Osteocyte (in vitro differentiated cells): ENCODE measurements at regions not wholly inside any gene's neighbourhood (a gene's known extent, or its start where the extent isn't known, plus 50 kb on each side); places are given as distances from the start of the nearest gene placed in this dataset.

ENCODE experiments used
- DNase-seq: peaks from one replicate; pipeline ENCODE4 v3.0.0; 2021; ENCODE audit warnings: mixed read lengths; ENCODE audit not compliant: unreplicated experiment; ENCODE audit errors: extremely low spot score
- H3K27ac Mint-ChIP-seq: one replicate; pipeline ENCODE4 v1.8.0; 2021; ENCODE audit warnings: mild to moderate bottlenecking, mixed read lengths; ENCODE audit not compliant: unreplicated experiment
- H3K27me3 Mint-ChIP-seq: one replicate; pipeline ENCODE4 v1.8.0; 2021; ENCODE audit warnings: mixed read lengths; ENCODE audit not compliant: unreplicated experiment
- H3K36me3 Mint-ChIP-seq: one replicate; pipeline ENCODE4 v1.8.0; 2021; ENCODE audit warnings: mixed read lengths; ENCODE audit not compliant: unreplicated experiment
- H3K4me1 Mint-ChIP-seq: one replicate; pipeline ENCODE4 v1.8.0; 2021; ENCODE audit warnings: mixed read lengths; ENCODE audit not compliant: unreplicated experiment
- H3K4me3 Mint-ChIP-seq: one replicate; pipeline ENCODE4 v1.8.0; 2021; ENCODE audit warnings: mild to moderate bottlenecking, moderate library complexity, mixed read lengths; ENCODE audit not compliant: unreplicated experiment
- H3K9me3 Mint-ChIP-seq: one replicate; pipeline ENCODE4 v1.8.0; 2021; ENCODE audit warnings: mixed read lengths; ENCODE audit not compliant: unreplicated experiment
- CTCF ChIP-seq: fragments of 200-600 bp; sonication (generic); IDR thresholded peaks from 2 replicates; pipeline ENCODE4 v1.5.0; 2021; ENCODE audit warnings: antibody characterized with exemption, mild to moderate bottlenecking, moderate library complexity

GRCh38 chr4:97498875-97499274, 644.4 kb downstream of the STPG2 start:
- no peak for DNase-seq
- Mint-ChIP-seq H3K9me3 (no peaks in the 10 kb centered on the region), H3K4me3 (no peak overlapping the region), H3K27ac (no peak overlapping the region), H3K4me1 (no peaks in the 10 kb centered on the region), H3K36me3 (no peaks in the 10 kb centered on the region), H3K27me3 (peaks cover 5% of the 10 kb centered on the region)
- no peak for TF ChIP-seq CTCF

GRCh38 chr4:97500423-97500822, 642.9 kb downstream of the STPG2 start:
- Mint-ChIP-seq H3K4me1 (no peaks in the 10 kb centered on the region), H3K9me3 (no peaks in the 10 kb centered on the region), H3K27ac (no peak overlapping the region), H3K36me3 (no peaks in the 10 kb centered on the region), H3K27me3 (peaks cover 5% of the 10 kb centered on the region), H3K4me3 (no peak overlapping the region)
- no peak for TF ChIP-seq CTCF
- no peak for DNase-seq

DNA sequence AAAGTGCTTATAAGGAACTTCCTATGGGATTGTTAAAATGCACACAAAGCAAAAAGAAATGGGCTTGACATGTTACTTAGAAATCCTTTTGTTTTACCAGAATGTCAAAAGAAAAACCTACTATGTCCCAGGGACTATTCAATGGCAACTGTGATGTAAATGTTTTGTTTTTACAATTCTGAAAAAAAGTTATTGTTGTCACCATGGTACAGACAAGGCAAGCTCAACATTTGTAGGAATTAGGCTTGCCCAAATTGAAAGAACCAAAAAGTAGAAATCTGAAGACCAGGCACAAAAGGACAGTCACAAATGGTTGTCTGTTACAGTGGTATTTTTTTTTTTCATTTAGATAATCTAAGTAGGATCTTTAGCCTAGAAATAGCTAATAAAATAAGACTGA, 638.6 kb downstream of the STPG2 start:
- Mint-ChIP-seq H3K9me3 (no peaks in the 10 kb centered on the region), H3K36me3 (no peaks in the 10 kb centered on the region), H3K4me1 (no peaks in the 10 kb centered on the region), H3K4me3 (no peak overlapping the region), H3K27ac (no peak overlapping the region), H3K27me3 (no peaks in the 10 kb centered on the region)
- TF ChIP-seq CTCF, result no peak
- DNase-seq, result no peak

GRCh38 chr4:97507587-97508245, 635.6 kb downstream of the STPG2 start:
- H3K36me3 Mint-ChIP-seq, result no peaks in the 10 kb centered on the region
- no peak for TF ChIP-seq CTCF
- no peak overlapping the region for H3K27ac Mint-ChIP-seq
- H3K9me3 Mint-ChIP-seq, result no peaks in the 10 kb centered on the region
- H3K27me3 Mint-ChIP-seq, result no peaks in the 10 kb centered on the region
- no peak overlapping the region for H3K4me3 Mint-ChIP-seq
- H3K4me1 Mint-ChIP-seq, result no peaks in the 10 kb centered on the region
- no peak for DNase-seq
